BE2C (cell line): ENCODE measurements at regions not wholly inside any gene's neighbourhood (a gene's known extent, or its start where the extent isn't known, plus 50 kb on each side); places are given as distances from the start of the nearest gene placed in this dataset.

Experiments used
- DNase-seq: peaks from one replicate; pipeline ENCODE4 v3.0.0-alpha.2; 2020
- H3K27me3 ChIP-seq: fragments of 250-450 bp; sonication (Bioruptor Pico); 2 replicates; pipeline ENCODE4 v1.5.1; 2020; ENCODE audit warnings: mild to moderate bottlenecking
- H3K36me3 ChIP-seq: fragments of 250-450 bp; sonication (Bioruptor Pico); 2 replicates; pipeline ENCODE4 v1.5.1; 2020; ENCODE audit warnings: mild to moderate bottlenecking
- H3K4me1 ChIP-seq: fragments of 250-450 bp; sonication (Bioruptor Pico); 2 replicates; pipeline ENCODE4 v1.5.1; 2020
- H3K4me3 ChIP-seq: 2 replicates; pipeline ENCODE4 v1.5.1; 2011; ENCODE audit warnings: low read depth, low read length
- H3K9me3 ChIP-seq: fragments of 250-450 bp; sonication (Bioruptor Pico); 2 replicates; pipeline ENCODE4 v1.5.1; 2020
- CTCF ChIP-seq: IDR thresholded peaks from 2 replicates; pipeline ENCODE4 v1.5.1; 2012; ENCODE audit warnings: mild to moderate bottlenecking, low read depth, low read length

- no peak for DNase-seq
- no peak for TF ChIP-seq CTCF
- H3K4me1 ChIP-seq: no peaks in the 10 kb centered on the region
Observed at GRCh38 chr3:59317386-59317785, 267.6 kb upstream of the CFAP20DC start.

GRCh38 chr3:59316688-59317275 is 267.0 kb upstream of the CFAP20DC start:
- no peak for DNase-seq
- Histone ChIP-seq H3K27me3 (no peaks in the 10 kb centered on the region), H3K36me3 (no peaks in the 10 kb centered on the region), H3K4me1 (no peaks in the 10 kb centered on the region), H3K4me3 (no peak overlapping the region), H3K9me3 (no peaks in the 10 kb centered on the region)
- no peak for TF ChIP-seq CTCF

More at GRCh38 chr3:59317386-59317785, 267.6 kb upstream of the CFAP20DC start:
- H3K9me3 ChIP-seq: no peaks in the 10 kb centered on the region
- no peaks in the 10 kb centered on the region for H3K36me3 ChIP-seq
- no peaks in the 10 kb centered on the region for H3K27me3 ChIP-seq
- H3K4me3 ChIP-seq: no peak overlapping the region

- no peaks in the 10 kb centered on the region for H3K9me3 ChIP-seq
- no peaks in the 10 kb centered on the region for H3K36me3 ChIP-seq
- H3K27me3 ChIP-seq: no peaks in the 10 kb centered on the region
- H3K4me3 ChIP-seq: no peak overlapping the region
- peak; percentile 70 for TF ChIP-seq CTCF
- DNase-seq: peak; percentile 56
- no peaks in the 10 kb centered on the region for H3K4me1 ChIP-seq
Observed at GRCh38 chr3:59313365-59313764, 263.5 kb upstream of the CFAP20DC start.

GRCh38 chr3:59311231-59311630 is 261.4 kb upstream of the CFAP20DC start:
- H3K4me3 ChIP-seq: no peak overlapping the region

GRCh38 chr3:59310736-59311135 is 260.9 kb upstream of the CFAP20DC start:
- Histone ChIP-seq H3K36me3 (no peaks in the 10 kb centered on the region), H3K9me3 (no peaks in the 10 kb centered on the region), H3K4me3 (no peak overlapping the region), H3K4me1 (no peaks in the 10 kb centered on the region), H3K27me3 (0 out of 2 replicates have a peak, but pooled peaks cover 1% of the 10 kb centered on the region)
- no peak for TF ChIP-seq CTCF
- DNase-seq: no peak

More at GRCh38 chr3:59311231-59311630, 261.4 kb upstream of the CFAP20DC start:
- Histone ChIP-seq H3K4me1 (no peaks in the 10 kb centered on the region), H3K9me3 (no peaks in the 10 kb centered on the region), H3K27me3 (no peaks in the 10 kb centered on the region), H3K36me3 (no peaks in the 10 kb centered on the region)
- TF ChIP-seq CTCF: no peak
- DNase-seq: no peak

GRCh38 chr3:59308684-59309083 is 258.9 kb upstream of the CFAP20DC start:
- no peaks in the 10 kb centered on the region for H3K36me3 ChIP-seq
- no peak overlapping the region for H3K4me3 ChIP-seq
- H3K9me3 ChIP-seq: no peaks in the 10 kb centered on the region
- H3K4me1 ChIP-seq: no peaks in the 10 kb centered on the region
- peak; percentile 33 for TF ChIP-seq CTCF
- H3K27me3 ChIP-seq: 0 out of 2 replicates have a peak, but pooled peaks cover 4% of the 10 kb centered on the region
- no peak for DNase-seq
